KBM-7 (cell line): ENCODE measurements at regions not wholly inside any gene's neighbourhood (a gene's known extent, or its start where the extent isn't known, plus 50 kb on each side); places are given as distances from the start of the nearest gene placed in this dataset.
A peak's percentile ranks its signal among the peaks of the same experiment; 100 is the strongest.
"Not testable (repeated sequence)": the region's sequence is repeated elsewhere in the genome, so short reads cannot be mapped to it uniquely, and the experiment has no call there.

ENCODE experiments used
- DNase-seq: peaks from one replicate; pipeline ENCODE4 v3.0.0-alpha.2; 2015
- in situ Hi-C: fragments of 300-500 bp; cut with MboI; formaldehyde crosslinking; loops from 2 replicates; pipeline ENCODE4 v1.14.3; 2020; ENCODE audit warnings: low sequenced_read_pairs, low pct_unique_long_range_greater_than_20kb, mixed read lengths

DNA sequence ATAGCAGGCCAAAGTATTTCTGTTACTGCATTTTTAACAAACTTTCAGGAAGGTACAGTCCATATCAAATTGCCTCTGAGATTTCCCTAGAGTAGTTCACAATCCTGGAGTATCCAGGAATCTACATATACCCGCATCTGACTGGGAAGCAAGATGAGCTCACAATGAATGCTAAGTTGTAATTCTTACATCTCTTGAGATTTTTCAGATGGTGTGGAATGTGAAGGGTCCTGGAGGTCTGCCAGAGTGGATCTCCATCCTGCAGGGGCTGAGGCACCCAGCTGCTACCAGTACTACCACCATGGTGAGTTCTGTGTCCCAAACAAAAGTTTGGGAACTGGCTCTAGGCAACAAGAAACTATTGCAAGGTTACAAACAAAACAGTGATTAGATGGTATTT, 156.7 kb upstream of the CCDC54 start:
- DNase-seq, result no peak
- in situ Hi-C loops, result no loop called here

DNA sequence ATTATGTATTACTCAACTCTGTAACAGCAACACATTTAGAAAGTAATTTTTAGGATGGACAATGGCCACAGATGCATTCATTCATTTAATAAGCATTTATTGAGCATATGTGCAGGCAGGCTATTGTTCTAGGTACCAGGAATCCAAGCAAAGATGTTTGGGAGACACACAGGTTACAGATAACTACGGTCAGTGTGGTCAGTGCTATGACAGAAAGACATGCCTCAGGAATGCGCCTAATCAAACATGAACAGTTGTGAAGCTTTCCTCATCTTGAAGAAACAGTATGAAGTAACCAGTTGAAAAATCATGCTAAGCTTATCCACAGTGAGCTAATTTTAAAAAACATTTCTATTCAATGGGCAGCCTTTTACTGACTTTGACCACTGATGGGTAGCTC, 155.4 kb upstream of the CCDC54 start:
- DNase-seq, result no peak
- in situ Hi-C loops, result no loop called here

DNA sequence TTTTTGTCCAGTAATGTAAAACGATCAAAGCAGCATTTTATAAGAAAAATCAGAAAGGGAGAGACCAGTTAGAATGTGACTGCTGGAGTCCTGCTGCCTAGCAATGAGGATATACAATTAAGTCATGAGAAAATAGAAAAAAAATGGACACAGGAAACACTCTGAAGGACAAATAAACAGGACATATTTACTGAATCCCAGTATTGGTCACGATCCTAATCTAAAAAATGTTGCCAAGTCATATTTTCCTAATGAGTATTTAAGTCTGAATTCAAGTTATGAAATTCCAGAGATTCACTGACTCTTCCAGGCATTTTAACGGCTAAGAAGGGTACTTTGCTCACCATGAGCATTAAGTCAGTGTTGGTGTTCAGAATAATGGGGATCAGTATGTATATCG, 154.3 kb upstream of the CCDC54 start:
- DNase-seq, result no peak
- in situ Hi-C loops, result no loop called here

DNA sequence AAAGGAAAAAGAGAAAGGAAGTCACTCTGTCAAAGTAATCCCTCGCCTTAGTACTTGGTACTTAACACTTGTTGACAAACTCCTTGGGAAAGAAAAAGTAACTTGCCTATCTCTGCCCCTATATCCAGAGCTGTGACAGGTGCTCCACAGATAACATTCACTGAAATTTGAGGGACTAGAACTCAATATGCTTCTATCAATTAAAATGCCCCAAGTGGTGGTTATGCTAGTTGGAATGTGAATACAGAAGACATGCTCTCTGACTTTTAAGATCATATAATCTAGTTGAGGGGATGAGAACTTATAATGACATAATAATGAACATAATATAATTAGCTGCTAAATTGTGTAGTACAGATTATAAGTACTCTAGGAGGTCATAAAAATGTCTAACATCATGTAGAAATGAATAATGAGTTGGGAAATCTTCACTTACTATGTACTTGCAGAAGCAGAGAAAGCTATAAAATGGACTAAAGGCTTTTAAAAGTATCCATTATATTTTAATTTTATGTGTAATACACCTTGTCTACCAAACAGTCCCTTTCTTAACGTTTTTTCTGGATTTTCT, 153.1 kb upstream of the CCDC54 start:
- DNase-seq, result no peak
- in situ Hi-C loops, result no loop called here

DNA sequence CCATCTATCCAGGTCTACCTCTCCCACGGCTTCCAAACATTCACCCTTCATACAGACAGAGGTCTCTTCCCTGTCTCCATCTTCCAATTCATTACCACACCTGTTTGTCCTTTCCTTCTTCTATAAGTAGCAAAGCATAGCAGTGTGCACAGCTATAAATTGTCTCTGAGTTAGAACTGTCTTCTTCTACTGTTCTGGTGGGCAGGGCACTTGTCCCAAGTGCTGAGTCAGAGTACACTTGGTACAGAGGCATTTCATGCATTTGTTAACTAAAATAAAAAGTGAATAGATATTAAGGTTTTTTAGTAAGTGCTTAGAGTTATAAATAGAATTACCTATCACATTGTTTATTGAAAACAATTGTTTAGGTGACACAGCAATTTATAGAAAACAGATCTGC, 150.1 kb upstream of the CCDC54 start:
- DNase-seq, result no peak
- in situ Hi-C loops, result loop anchor here (25.0 kb wide), 1 partner anchor 610 kb away; no protein-coding TSS in a partner anchor

DNA sequence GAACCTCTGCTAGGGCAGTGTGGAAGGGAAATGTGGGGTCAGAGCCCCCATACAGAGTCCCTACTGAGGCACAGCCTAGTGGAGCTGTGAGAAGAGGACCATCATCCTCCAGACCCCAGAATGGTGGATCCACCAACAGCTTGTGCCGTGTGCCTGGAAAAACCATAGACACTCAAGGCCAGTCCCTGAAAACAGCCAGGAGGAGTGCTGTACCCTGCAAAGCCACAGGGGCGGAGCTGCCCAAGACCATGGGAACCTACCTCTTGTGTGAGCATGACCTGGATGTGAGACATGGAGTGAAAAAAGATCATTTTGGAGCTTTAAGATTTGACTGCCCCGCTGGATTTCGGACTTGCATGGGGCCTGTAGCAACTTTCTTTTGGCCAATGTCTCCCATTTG, 143.4 kb upstream of the CCDC54 start:
- DNase-seq, result not testable (repeated sequence)
- in situ Hi-C loops, result loop anchor here (25.0 kb wide), 1 partner anchor 603 kb away; no protein-coding TSS in a partner anchor

DNA sequence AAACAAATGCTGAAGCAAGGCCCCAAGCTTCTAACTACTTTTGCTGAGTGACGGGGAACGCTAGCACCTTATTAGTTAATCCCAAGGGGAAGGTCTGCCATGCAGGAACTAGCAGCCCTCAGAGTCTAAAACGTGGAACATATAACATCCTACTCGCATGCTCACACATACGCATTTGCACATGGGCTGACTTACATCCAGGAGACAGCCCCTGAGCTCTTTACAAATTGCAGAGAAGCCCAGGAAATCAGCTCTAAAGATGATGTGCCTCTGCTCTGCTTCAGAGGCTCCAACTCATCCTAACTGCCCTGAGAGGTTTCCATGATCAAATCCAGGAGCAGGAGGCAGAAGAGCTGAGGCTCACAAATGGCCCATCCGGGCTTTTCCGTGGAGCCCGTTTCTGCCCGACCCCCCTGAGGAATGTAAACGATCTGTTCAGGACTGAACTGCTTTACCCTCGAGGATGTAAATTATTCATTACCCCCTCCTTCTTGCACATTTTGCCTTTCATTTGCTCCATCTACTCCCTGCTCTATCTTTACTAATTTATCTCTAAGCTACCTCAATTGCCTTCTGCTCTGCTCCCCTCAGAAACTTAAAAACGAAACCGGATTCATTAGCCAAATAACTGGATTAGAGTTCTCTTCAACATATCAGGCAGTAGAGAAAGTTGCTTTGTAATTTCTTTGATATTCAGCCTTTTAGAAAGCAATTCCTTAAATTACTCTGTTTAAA, 141.9 kb upstream of the CCDC54 start:
- in situ Hi-C loops, result loop anchor here (25.0 kb wide), 1 partner anchor 602 kb away; no protein-coding TSS in a partner anchor
- DNase-seq, result no peak

DNA sequence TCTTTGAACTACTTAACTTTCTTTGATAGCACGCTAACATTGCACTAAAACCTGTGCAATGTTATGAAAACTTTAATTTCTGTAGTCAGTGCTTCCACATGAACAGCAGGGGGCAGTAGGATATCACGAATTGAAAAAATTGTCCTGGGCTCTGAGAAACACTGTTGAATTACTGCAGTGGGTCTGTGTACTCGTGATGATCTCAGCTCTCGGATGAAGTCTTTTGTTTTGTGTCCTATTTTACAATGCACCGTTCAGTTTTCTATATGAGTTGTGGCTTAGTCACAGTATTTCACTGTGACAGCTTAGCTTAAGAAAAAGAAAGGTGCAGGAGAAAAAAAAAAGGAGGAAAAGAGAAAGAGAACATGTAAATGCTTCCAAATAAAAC, 141.3 kb upstream of the CCDC54 start:
- peak; percentile 61 for DNase-seq
- in situ Hi-C loops, result loop anchor here (25.0 kb wide), 1 partner anchor 601 kb away; no protein-coding TSS in a partner anchor

DNA sequence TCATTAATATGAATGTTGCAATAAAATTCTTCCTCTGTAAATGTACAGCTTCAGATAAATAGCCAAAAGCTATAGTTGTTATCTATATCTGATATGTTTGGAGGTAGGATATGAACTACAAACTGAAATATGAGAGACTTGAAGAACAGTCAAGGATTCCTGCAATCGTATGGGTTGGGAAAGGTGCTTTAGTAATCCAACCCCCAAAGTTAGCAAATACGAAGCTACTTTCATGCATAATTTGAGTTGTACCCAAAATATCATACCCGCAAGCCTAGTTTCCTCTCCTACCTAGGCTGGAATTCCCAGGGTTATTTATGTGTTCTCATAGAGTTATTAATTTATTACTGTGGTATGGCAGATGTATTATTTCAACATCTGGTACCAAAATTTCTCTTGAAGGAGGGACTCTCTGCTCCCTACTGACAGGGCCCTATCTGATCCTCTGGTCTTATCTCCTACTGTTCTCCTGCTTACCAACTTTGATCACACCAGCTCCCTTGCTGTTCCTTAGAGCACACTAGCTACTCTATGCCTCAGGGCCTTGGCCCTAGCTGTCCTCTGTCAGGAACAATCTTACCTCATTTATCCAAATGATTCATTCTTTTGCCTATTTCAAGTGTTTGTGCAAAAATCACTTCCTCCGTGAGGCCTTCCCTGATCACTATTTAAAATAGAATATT, 140.4 kb upstream of the CCDC54 start:
- DNase-seq, result no peak
- in situ Hi-C loops, result loop anchor here (25.0 kb wide), 1 partner anchor 601 kb away; no protein-coding TSS in a partner anchor

DNA sequence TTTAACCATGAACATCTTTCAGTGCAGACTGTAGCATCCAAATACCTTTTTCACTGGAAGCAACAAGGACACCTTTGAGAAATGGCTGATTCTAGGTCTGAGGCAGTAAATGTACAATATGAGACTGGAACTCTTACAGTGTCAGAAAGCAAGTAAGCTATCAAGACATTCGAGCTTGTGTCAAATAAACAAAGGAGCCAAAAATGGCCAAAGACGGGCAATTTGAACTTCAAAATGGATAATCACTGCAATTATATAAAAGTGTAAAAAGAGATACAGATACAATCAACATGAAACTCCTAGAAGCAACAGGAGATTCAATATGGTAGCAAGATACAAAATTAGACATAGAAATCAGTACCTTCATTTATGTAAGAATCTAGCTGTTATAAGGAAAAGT, 138.5 kb upstream of the CCDC54 start:
- in situ Hi-C loops, result loop anchor here (25.0 kb wide), 1 partner anchor 599 kb away; no protein-coding TSS in a partner anchor
- DNase-seq, result no peak

DNA sequence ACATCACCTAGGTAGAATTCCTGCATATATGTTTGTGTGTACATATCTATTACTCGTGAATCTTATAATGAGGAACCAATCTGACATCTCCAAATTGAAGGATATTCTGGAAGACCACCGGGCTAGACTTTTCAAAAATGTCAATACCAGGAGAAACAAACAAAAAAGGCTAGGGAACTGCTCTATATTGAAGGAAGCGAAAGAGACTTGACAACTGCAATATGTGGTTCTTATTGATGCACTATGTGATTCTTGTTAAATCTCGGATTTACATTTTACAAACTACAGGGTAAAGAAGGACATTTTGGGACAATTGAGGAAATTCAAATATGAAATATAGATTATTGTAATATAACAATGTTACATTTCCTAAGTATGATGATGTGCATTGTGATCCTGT, 137.5 kb upstream of the CCDC54 start:
- no peak for DNase-seq
- in situ Hi-C loops, result loop anchor here (25.0 kb wide), 1 partner anchor 598 kb away; no protein-coding TSS in a partner anchor

DNA sequence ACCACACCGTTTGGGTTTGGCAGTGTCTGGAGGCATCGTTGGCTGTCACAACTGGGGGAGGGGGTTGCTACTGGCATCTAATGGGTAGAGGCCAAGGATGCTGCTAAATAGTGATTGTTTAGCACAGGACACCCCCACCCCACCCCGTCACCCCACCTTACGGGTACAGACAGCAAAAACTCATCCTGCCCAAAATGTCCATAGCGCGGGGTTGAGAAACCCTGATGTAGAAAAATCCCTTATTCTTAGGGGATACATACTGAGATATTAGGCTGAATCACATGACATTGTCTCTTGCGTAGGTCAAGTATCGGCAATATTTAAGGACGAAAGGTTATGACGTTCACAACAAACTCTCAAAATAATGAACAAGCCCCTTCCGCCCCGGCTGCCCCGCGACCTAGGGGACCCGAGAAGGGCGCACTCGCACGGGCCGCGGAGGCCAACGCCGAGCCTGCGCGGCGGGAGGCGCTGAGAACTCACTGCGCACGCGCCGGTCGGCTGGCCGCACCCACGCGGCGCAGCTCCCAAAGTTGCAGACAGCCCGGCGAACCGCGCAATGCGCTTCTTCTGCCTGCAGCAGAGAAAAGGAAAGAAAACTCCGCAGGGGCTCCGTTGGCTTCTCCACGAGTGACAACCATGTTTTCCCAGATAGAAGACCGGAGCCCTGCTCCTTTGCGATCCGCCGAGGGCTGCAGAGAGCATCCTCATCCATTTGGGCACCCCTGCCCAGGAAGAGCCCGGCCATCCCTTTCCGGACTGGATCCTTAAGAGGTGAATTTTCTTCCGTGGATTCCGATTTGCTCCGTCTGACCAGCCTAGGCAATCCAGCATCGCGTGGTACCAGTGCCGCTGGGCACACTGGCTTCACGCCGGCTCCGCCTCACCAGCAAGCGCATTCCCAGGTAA, 136.8 kb upstream of the CCDC54 start:
- DNase-seq, result peak; percentile 81
- in situ Hi-C loops, result loop anchor here (25.0 kb wide), 1 partner anchor 597 kb away; no protein-coding TSS in a partner anchor

DNA sequence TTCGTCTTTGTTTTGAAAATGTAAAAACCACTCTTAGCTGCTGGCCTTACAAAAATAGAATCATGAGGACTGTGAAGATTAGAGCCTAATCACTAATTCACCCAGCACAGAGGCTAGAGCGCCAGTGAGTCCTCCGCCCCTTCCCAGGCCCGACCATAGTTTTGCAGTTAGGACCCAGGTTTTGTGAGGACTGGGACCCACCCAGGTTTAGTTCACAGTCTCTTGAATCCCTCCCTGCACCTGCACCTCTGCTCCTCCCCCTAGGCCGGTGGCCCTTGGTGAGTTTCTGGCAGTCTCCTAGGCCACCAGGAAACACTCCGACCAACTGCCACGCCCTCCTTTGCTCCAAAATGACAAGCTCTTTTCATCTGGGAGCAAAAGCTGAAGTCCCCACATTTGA, 136.0 kb upstream of the CCDC54 start:
- peak; percentile 55 for DNase-seq
- in situ Hi-C loops, result loop anchor here (25.0 kb wide), 1 partner anchor 596 kb away; no protein-coding TSS in a partner anchor

DNA sequence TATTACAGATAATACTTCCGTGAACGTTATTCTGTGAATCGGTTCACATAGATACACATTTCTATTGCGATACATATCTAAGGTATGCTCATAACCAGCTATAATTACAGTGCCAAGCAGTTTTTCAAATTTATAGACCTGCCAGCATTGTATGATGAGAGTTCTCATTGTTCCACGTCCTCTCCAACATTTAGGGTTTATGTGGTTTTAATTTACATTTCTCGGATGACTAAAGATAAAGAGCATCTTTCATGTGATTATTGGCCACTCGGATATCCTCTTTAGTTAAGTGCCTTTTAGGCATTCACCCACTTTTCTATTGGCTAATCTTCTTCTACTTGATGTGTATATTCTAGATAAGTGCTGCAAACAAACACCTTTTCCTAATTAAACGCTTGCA, 134.7 kb upstream of the CCDC54 start:
- in situ Hi-C loops, result loop anchor here (25.0 kb wide), 1 partner anchor 595 kb away; no protein-coding TSS in a partner anchor

DNA sequence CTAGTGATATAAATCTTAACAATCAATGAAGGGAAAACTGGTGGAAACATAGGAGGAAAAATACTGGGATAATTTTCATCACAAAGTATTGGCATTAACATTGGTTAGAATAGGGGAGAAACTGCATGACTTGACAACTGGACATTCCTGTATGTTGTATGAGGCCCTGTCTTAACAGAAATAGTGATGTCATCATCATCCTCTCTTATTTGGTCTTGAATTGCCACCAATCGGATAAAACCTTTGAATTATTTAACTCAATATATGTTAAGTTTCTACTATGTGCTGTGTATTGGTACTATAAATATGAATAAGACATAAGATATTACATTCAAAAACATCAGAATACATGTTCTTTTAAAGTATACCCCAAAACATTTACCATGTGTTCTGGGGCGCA, 130.1 kb upstream of the CCDC54 start:
- DNase-seq, result no peak
- in situ Hi-C loops, result loop anchor here (25.0 kb wide), 1 partner anchor 590 kb away; no protein-coding TSS in a partner anchor

More for the DNA sequence above, 134.7 kb upstream of the CCDC54 start:
- DNase-seq, result no peak

DNA sequence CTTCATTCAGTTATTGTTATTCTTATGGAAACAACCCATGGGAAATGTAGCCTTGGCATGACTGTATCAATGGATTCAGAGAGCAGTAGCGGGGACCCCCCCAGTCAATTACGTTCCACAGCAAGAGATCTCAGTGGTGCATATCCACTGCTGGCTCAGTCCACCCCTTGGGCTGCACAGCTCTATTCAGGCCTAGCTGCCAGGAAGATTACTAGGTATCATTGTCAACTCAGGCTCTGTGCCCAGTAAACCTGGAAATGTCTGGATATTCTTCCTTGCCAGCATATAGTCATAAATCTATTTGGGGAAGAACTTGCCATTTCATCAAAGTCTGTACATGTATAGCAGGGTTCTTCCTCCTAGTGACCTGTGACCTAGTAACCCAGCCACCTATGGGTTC, 128.1 kb upstream of the CCDC54 start:
- no peak for DNase-seq
- in situ Hi-C loops, result loop anchor here (25.0 kb wide), 1 partner anchor 588 kb away; no protein-coding TSS in a partner anchor

DNA sequence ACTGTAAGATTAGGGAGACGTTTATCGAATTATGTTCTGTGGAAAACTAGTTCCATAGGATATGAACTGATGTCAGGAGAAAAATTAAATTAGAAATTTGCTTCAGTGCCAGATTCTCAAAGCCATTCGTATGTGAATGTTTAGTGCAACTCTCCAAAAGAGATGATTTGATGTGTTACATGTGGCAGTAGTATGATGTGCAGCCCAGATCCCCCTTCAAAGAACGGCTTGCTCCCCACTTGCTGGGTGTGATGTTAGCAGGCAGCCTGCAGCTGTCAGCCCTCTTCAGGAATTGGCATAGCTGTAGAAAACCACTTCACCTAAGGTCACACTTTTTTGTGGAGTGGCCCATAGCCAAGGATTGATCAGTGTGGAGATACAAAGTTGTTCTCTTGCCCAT, 127.0 kb upstream of the CCDC54 start:
- DNase-seq, result no peak
- in situ Hi-C loops, result no loop called here

DNA sequence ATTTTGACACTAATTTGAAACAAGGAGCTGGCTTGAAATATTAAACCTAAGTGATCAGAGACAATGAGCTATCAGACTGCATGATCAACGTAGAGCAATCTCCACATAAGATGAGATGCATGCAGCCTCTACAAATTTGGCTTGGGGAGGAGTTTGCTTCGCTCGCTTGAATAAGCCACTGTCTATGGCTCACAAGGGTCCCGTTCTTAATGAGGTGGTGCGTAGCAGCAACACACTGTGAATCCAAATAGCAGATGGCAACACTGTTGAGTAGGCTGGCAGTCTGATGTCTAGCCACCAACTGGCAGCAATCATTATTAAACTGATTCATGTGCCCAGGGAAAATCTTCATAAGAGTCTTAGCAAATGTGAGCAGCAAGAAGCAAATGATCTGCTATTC, 125.4 kb upstream of the CCDC54 start:
- no peak for DNase-seq
- in situ Hi-C loops, result no loop called here

DNA sequence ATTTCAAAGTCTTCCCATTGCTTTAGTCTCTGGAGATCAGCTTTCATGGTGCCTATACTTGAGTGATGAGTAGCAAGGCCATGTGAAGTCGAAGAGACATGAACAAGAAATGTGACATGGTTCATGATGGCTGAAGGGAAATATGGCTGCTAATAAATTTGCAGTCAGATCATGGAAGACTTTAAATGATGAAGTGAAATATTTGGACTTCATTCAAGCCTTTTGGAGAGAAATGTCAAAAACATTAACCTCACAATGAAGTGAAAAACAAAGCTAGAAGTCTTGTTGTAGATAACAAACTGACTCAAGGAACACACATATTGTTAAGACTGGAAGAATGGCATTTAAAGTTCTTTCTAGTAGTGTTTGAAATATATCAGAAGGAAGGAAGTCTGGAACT, 120.3 kb upstream of the CCDC54 start:
- no peak for DNase-seq
- in situ Hi-C loops, result no loop called here
